Endothelial cell of umbilical vein (primary cell): ENCODE measurements at regions not wholly inside any gene's neighbourhood (a gene's known extent, or its start where the extent isn't known, plus 50 kb on each side); places are given as distances from the start of the nearest gene placed in this dataset.

Experiments
- BruUV-seq: library from RNA; stranded (reverse); fragments of 400-500 nt; replicated peaks from 2 replicates; lab custom pipeline; 2021; lab: Mats Ljungman, UMichigan
- CTCF ChIA-PET: fragments of 300-600, 350-600 bp; sonication (Branson Sonifier 250); formaldehyde crosslinking; loops from one replicate; lab custom pipeline; 2021; ENCODE audit warnings: antibody characterized with exemption, inconsistent platforms; lab: Charles Lee
- POLR2A ChIA-PET: fragments of 300-600, 350-600 bp; sonication (Branson Sonifier 250); formaldehyde crosslinking; loops from one replicate; lab custom pipeline; 2021; ENCODE audit warnings: antibody characterized with exemption, inconsistent platforms; lab: Charles Lee
- DNase-seq: peaks from one replicate; pipeline ENCODE4 v3.0.0-alpha.2; 2011; ENCODE audit warnings: low read depth, low spot score
- FAIRE-seq: peaks from 2 replicates; lab custom pipeline; 2011; peaks lifted over from hg19 to GRCh38; lab: Jason Lieb, UNC
- H2AFZ ChIP-seq: 2 replicates; pipeline ENCODE4 v1.6.0; 2012; ENCODE audit warnings: low read depth, low read length, control low read depth, inconsistent platforms
- H3K27ac ChIP-seq: 2 replicates; pipeline ENCODE4 v1.5.1; 2011; ENCODE audit warnings: low read depth, mild to moderate bottlenecking, control low read depth, low read length, moderate library complexity; ENCODE audit not compliant: insufficient read depth
- H3K27me3 ChIP-seq, 2 experiments: 2 replicates each; pipeline versions ENCODE4 v1.6.0 to v1.6.1; 2011; ENCODE audit warnings: low read length in 2 of 2, mixed read lengths in 1 of 2; ENCODE audit not compliant: control insufficient read depth in 2 of 2, insufficient read depth in 2 of 2
- H3K36me3 ChIP-seq, 2 experiments: 2 replicates in 1 of 2; 3 replicates in 1 of 2; pipeline ENCODE4 v1.5.1; 2011; ENCODE audit warnings: low read length in 2 of 2, mild to moderate bottlenecking in 1 of 2, moderate library complexity in 1 of 2; ENCODE audit not compliant: control insufficient read depth in 2 of 2, insufficient read depth in 2 of 2; ENCODE audit errors: extremely low read depth in 1 of 2
- H3K4me1 ChIP-seq: 3 replicates; pipeline ENCODE4 v1.5.1; 2011; ENCODE audit warnings: mild to moderate bottlenecking, low read length; ENCODE audit not compliant: control insufficient read depth, insufficient read depth; ENCODE audit errors: extremely low read depth
- H3K4me2 ChIP-seq: 2 replicates; pipeline ENCODE4 v1.6.1; 2011; ENCODE audit warnings: low read length, control low read depth, mixed read lengths; ENCODE audit not compliant: insufficient read depth
- H3K4me3 ChIP-seq, 3 experiments: fragments of 200-600 bp in 1 of 3; sonication (generic), shearing (Covaris generic) in 1 of 3; replicated peaks in 1 of 3; 2 replicates each; pipeline ENCODE4 v1.5.1; 2011 to 2016; ENCODE audit warnings: control low read depth in 3 of 3, low read length in 3 of 3, mild to moderate bottlenecking in 2 of 3, inconsistent platforms in 1 of 3, low read depth in 1 of 3, moderate library complexity in 1 of 3; ENCODE audit not compliant: insufficient read depth in 1 of 3
- H3K79me2 ChIP-seq: 2 replicates; pipeline ENCODE4 v1.6.0; 2012; ENCODE audit warnings: low read length, inconsistent platforms; ENCODE audit not compliant: control insufficient read depth, insufficient read depth
- H3K9ac ChIP-seq: replicated peaks from 2 replicates; pipeline ENCODE3; 2011; ENCODE audit warnings: low read length, control low read depth; ENCODE audit not compliant: insufficient read depth; ENCODE audit errors: extremely low read depth
- H3K9me1 ChIP-seq: replicated peaks from 3 replicates; pipeline ENCODE4 v1.6.0; 2011; ENCODE audit warnings: mild to moderate bottlenecking, low read length; ENCODE audit not compliant: control insufficient read depth, insufficient read depth; ENCODE audit errors: extremely low read depth
- H3K9me3 ChIP-seq: replicated peaks from 2 replicates; pipeline ENCODE4 v1.5.1; 2012; ENCODE audit warnings: low read length, inconsistent platforms; ENCODE audit not compliant: control insufficient read depth, insufficient read depth
- H4K20me1 ChIP-seq: replicated peaks from 2 replicates; pipeline ENCODE3; 2011; ENCODE audit warnings: mild to moderate bottlenecking, low read length; ENCODE audit not compliant: control insufficient read depth, insufficient read depth; ENCODE audit errors: extremely low read depth
- CTCF ChIP-seq, 2 donors: IDR thresholded peaks; 1 replicate in 1 of 2; 2 replicates in 1 of 2; pipeline ENCODE4 v1.5.1; 2011; ENCODE audit warnings: low read length in 2 of 2, mild to moderate bottlenecking in 2 of 2, moderate library complexity in 2 of 2, control low read depth in 1 of 2, inconsistent platforms in 1 of 2, low read depth in 1 of 2; ENCODE audit not compliant: insufficient read depth in 1 of 2; ENCODE audit errors: extremely low read depth in 1 of 2
- EZH2 ChIP-seq: IDR thresholded peaks from 2 replicates; pipeline ENCODE4 v1.6.1; 2012; ENCODE audit warnings: borderline replicate concordance, low read depth, mild to moderate bottlenecking, moderate library complexity, low read length, inconsistent platforms; ENCODE audit not compliant: severe bottlenecking
- FOS ChIP-seq: IDR thresholded peaks from 2 replicates; pipeline ENCODE4 v1.6.1; 2011; ENCODE audit warnings: mild to moderate bottlenecking, low read length, moderate library complexity, borderline replicate concordance; ENCODE audit not compliant: insufficient read depth
- GATA2 ChIP-seq: IDR thresholded peaks from 2 replicates; pipeline ENCODE4 v1.7.0; 2011; ENCODE audit warnings: low read depth, mild to moderate bottlenecking, moderate library complexity, mixed read lengths, low read length; ENCODE audit not compliant: insufficient read length, insufficient read depth
- JUN ChIP-seq: IDR thresholded peaks from 2 replicates; pipeline ENCODE4 v1.6.1; 2011; ENCODE audit warnings: borderline replicate concordance, low read depth; ENCODE audit not compliant: insufficient read length, insufficient read depth
- MAX ChIP-seq: IDR thresholded peaks from 2 replicates; pipeline ENCODE4 v1.6.1; 2011; ENCODE audit not compliant: insufficient read depth, insufficient read length
- MYC ChIP-seq: IDR thresholded peaks from one replicate; pipeline ENCODE4 v1.6.1; 2011; ENCODE audit warnings: mild to moderate bottlenecking, low read depth, low read length
- POLR2A ChIP-seq: IDR thresholded peaks from 2 replicates; pipeline ENCODE4 v1.6.1; 2012; ENCODE audit warnings: low read depth, mild to moderate bottlenecking, control low read depth, low read length
- POLR2AphosphoS5 ChIP-seq: IDR thresholded peaks from 2 replicates; pipeline ENCODE4 v1.6.1; 2012; ENCODE audit warnings: low read depth, mild to moderate bottlenecking, control low read depth, low read length, moderate library complexity; ENCODE audit not compliant: insufficient read depth
- dilution Hi-C: fragments of 300-500 bp; cut with MboI; formaldehyde crosslinking; loops from one replicate; pipeline ENCODE4 v1.15.0; 2019; ENCODE audit warnings: low sequenced_read_pairs; ENCODE audit not compliant: extremely low pct_ligation_motif_present
- intact Hi-C: fragments of 100-400 bp; cut with micrococcal nuclease; formaldehyde crosslinking; loops from one replicate; pipeline ENCODE4 v1.10.0; 2022

- Histone ChIP-seq H3K36me3 (no peaks in the 10 kb centered on the region), H3K4me2 (no peak overlapping the region), H3K27ac (no peak overlapping the region), H3K27me3 (no peaks in the 10 kb centered on the region), H3K9me3 (no peaks in the 10 kb centered on the region), H3K4me1 (no peaks in the 10 kb centered on the region), H3K9ac (no peak overlapping the region), H3K4me3 (no peak overlapping the region), H3K79me2 (no peaks in the 10 kb centered on the region), H2AFZ (no peak overlapping the region), H4K20me1 (no peaks in the 10 kb centered on the region), H3K9me1 (no peaks in the 10 kb centered on the region)
- ChIA-PET POLR2A (no interaction called here), CTCF (no interaction called here)
- FAIRE-seq (no peak), DNase-seq (no peak)
- intact Hi-C loops (no loop called here), dilution Hi-C loops (no loop called here)
- BruUV-seq = no TSS peak
- TF ChIP-seq JUN = no peak
- no peak for TF ChIP-seq CTCF (IDR thresholded peaks at IDR 0.05; ENCODE audit: extremely low read depth in 1 of 2, insufficient read depth in 1 of 2, low read depth in 1 of 2, low read length in 2 of 2)
- TF ChIP-seq GATA2 = no peak
- no peak for TF ChIP-seq MYC
- TF ChIP-seq MAX = no peak
- TF ChIP-seq POLR2A = no peak
- TF ChIP-seq FOS = no peak
- TF ChIP-seq POLR2AphosphoS5 = no peak
- TF ChIP-seq EZH2 = no peak
These were observed 482.1 kb upstream of the CPEB2 start for GRCh38 chr4:14520171-14520570.
